ENCODE measurements at regions not wholly inside any gene's neighbourhood (a gene's known extent, or its start where the extent isn't known, plus 50 kb on each side); places are given as distances from the start of the nearest gene placed in this dataset.

GRCh38 chr5:88951457-88951856, 68.5 kb upstream of the MEF2C start:
- Histone ChIP-seq H3K27ac (ENCODE audit: low read depth, low read length) (no peak overlapping the region), H3K27me3 (ENCODE audit: control insufficient read depth in 1 of 2, insufficient read depth in 2 of 2, low read length in 2 of 2) (no peaks in the 10 kb centered on the region), H3K9ac (ENCODE audit: low read depth in 1 of 2, low read length in 2 of 2) (no peak overlapping the region), H3K36me3 (ENCODE audit: control insufficient read depth in 1 of 2, insufficient read depth in 2 of 2, low read length in 2 of 2) (no peaks in the 10 kb centered on the region), H3K9me3 (ENCODE audit: control insufficient read depth in 1 of 2, low read length in 2 of 2) (no peaks in the 10 kb centered on the region), H3K4me3 (ENCODE audit: low read depth in 1 of 2, low read length in 2 of 2) (no peak overlapping the region), H3K4me1 (ENCODE audit: control insufficient read depth in 1 of 2, insufficient read depth in 2 of 2, low read length in 2 of 2) (no peaks in the 10 kb centered on the region)

DNA sequence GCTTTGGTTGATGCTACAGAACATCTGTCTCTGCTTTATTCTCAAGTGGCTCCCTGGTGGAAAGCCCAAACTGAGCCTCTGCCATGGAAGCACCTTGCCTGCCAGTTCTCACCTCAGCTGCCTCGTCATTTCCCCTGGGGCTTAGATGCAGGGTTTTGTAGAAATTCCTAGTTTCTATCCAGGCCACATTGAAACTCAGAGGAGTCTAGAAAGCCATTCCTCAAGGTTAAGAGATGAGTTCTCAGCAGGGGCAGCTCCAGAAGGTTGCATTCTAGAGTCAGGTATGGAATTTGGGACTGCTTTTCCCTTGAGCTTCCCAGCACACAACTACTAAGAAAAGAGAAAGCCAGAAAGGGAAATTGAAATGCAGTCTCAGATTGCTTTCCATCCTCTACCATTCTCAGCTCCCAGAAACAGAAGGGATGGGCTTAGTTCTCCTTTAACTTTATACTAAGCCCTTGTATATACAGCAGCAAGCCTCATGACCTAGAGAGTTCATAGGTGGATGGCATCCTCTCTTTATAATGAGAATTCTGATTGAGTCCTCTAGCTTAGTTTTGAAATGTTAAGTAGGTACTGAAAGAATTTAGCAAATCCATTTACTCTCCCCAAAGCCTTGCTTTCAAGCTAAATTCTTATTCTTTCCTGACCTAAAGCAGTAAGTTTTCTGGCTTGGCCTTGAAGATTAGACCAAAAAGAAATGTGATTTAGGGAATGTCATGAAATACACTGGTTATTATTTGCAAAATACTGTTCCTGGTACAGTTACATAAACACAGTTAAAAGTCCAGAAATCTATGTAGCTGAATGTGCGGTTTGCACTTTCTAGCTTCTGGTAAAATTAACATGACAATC, 66.0 kb upstream of the MEF2C start:
- H3K9me3 ChIP-seq (ENCODE audit: control insufficient read depth in 1 of 2, low read length in 2 of 2), result no peaks in the 10 kb centered on the region
- H3K27me3 ChIP-seq (ENCODE audit: control insufficient read depth in 1 of 2, insufficient read depth in 2 of 2, low read length in 2 of 2), result no peaks in the 10 kb centered on the region
- H3K4me3 ChIP-seq (ENCODE audit: low read depth in 1 of 2, low read length in 2 of 2), result no peak overlapping the region
- H3K9ac ChIP-seq (ENCODE audit: low read depth in 1 of 2, low read length in 2 of 2), result no peak overlapping the region
- no peaks in the 10 kb centered on the region for H3K4me1 ChIP-seq (ENCODE audit: control insufficient read depth in 1 of 2, insufficient read depth in 2 of 2, low read length in 2 of 2)
- no peak overlapping the region for H3K27ac ChIP-seq (ENCODE audit: low read depth, low read length)
- no peaks in the 10 kb centered on the region for H3K36me3 ChIP-seq (ENCODE audit: control insufficient read depth in 1 of 2, insufficient read depth in 2 of 2, low read length in 2 of 2)

DNA sequence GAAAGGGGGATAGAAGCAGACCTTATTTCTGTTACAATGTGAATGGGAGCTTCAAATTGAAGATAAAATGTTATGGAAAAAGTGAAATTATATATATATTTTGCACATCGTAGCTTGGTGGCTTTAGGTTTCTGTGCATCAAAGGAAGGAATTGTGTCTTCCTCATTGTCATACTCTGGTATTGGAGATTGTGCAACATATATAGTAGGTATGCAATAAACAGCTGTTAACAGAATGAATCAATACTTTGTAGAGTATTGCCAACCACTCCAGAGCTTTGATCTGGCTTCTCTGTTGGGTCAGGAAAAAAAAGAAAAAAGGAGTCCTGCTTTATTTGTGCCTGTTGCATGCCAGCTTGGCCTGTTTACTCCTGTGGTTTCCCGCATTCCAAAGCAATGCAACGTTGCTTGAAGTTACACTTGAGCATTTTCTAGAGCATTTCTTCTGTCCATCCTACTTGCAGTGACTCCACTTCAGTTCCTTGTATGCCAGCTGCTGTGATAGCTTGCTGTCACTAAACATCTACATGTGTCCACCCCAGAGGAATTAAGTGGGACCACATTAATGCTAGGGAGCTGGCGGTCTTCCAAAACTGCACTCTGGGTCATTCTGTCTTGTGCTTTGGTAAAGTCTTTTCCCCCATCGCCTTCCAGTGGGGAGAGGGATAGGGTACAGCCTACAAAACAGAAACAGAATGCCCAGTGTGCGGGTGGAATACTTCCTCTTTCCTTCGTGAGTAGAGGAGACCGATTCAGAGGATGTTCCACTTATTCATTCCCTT, 62.0 kb upstream of the MEF2C start:
- H3K9ac ChIP-seq (ENCODE audit: low read depth in 1 of 2, low read length in 2 of 2), result no peak overlapping the region
- no peaks in the 10 kb centered on the region for H3K4me1 ChIP-seq (ENCODE audit: control insufficient read depth in 1 of 2, insufficient read depth in 2 of 2, low read length in 2 of 2)
- H3K36me3 ChIP-seq (ENCODE audit: control insufficient read depth in 1 of 2, insufficient read depth in 2 of 2, low read length in 2 of 2), result no peaks in the 10 kb centered on the region
- no peak overlapping the region for H3K4me3 ChIP-seq (ENCODE audit: low read depth in 1 of 2, low read length in 2 of 2)
- H3K27ac ChIP-seq (ENCODE audit: low read depth, low read length), result no peak overlapping the region
- no peaks in the 10 kb centered on the region for H3K9me3 ChIP-seq (ENCODE audit: control insufficient read depth in 1 of 2, low read length in 2 of 2)
- H3K27me3 ChIP-seq (ENCODE audit: control insufficient read depth in 1 of 2, insufficient read depth in 2 of 2, low read length in 2 of 2), result no peaks in the 10 kb centered on the region

- Histone ChIP-seq H3K9me3 (ENCODE audit: control insufficient read depth in 1 of 2, low read length in 2 of 2) (no peaks in the 10 kb centered on the region), H3K27ac (ENCODE audit: low read depth, low read length) (no peak overlapping the region), H3K36me3 (ENCODE audit: control insufficient read depth in 1 of 2, insufficient read depth in 2 of 2, low read length in 2 of 2) (no peaks in the 10 kb centered on the region), H3K9ac (ENCODE audit: low read depth in 1 of 2, low read length in 2 of 2) (no peak overlapping the region), H3K4me1 (ENCODE audit: control insufficient read depth in 1 of 2, insufficient read depth in 2 of 2, low read length in 2 of 2) (no peaks in the 10 kb centered on the region), H3K4me3 (ENCODE audit: low read depth in 1 of 2, low read length in 2 of 2) (no peak overlapping the region), H3K27me3 (ENCODE audit: control insufficient read depth in 1 of 2, insufficient read depth in 2 of 2, low read length in 2 of 2) (no peaks in the 10 kb centered on the region)
Measured at GRCh38 chr5:88941581-88941980, 58.6 kb upstream of the MEF2C start.

- Histone ChIP-seq H3K4me1 (ENCODE audit: control insufficient read depth in 1 of 2, insufficient read depth in 2 of 2, low read length in 2 of 2) (no peaks in the 10 kb centered on the region), H3K27me3 (ENCODE audit: control insufficient read depth in 1 of 2, insufficient read depth in 2 of 2, low read length in 2 of 2) (no peaks in the 10 kb centered on the region), H3K9me3 (ENCODE audit: control insufficient read depth in 1 of 2, low read length in 2 of 2) (no peaks in the 10 kb centered on the region), H3K4me3 (ENCODE audit: low read depth in 1 of 2, low read length in 2 of 2) (no peak overlapping the region), H3K36me3 (ENCODE audit: control insufficient read depth in 1 of 2, insufficient read depth in 2 of 2, low read length in 2 of 2) (no peaks in the 10 kb centered on the region), H3K27ac (ENCODE audit: low read depth, low read length) (no peak overlapping the region), H3K9ac (ENCODE audit: low read depth in 1 of 2, low read length in 2 of 2) (no peak overlapping the region)
Measured at GRCh38 chr5:88940713-88941112, 57.7 kb upstream of the MEF2C start.

DNA sequence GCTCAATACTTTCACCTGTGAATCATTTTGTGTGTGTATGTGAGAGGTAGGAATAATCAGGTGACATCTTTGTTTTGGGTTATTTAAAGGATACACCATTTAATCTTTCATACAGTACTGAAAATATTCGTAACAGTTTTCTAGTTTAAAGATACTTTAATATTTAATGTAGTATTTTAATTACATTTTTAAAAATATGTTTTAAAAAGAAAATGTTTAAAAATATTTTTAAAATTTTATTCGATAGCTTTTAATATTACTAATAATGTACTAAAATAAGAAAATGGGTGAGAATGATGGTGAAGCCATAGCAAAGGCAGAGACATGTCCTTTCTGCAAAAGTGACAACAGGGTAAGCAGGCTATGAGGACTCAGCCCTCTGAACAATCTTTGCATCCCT, 56.3 kb upstream of the MEF2C start:
- no peak overlapping the region for H3K9ac ChIP-seq (ENCODE audit: low read depth in 1 of 2, low read length in 2 of 2)
- H3K4me3 ChIP-seq (ENCODE audit: low read depth in 1 of 2, low read length in 2 of 2), result no peak overlapping the region
- no peak overlapping the region for H3K27ac ChIP-seq (ENCODE audit: low read depth, low read length)
- no peaks in the 10 kb centered on the region for H3K27me3 ChIP-seq (ENCODE audit: control insufficient read depth in 1 of 2, insufficient read depth in 2 of 2, low read length in 2 of 2)
- no peaks in the 10 kb centered on the region for H3K9me3 ChIP-seq (ENCODE audit: control insufficient read depth in 1 of 2, low read length in 2 of 2)
- no peaks in the 10 kb centered on the region for H3K36me3 ChIP-seq (ENCODE audit: control insufficient read depth in 1 of 2, insufficient read depth in 2 of 2, low read length in 2 of 2)
- H3K4me1 ChIP-seq (ENCODE audit: control insufficient read depth in 1 of 2, insufficient read depth in 2 of 2, low read length in 2 of 2), result no peaks in the 10 kb centered on the region

DNA sequence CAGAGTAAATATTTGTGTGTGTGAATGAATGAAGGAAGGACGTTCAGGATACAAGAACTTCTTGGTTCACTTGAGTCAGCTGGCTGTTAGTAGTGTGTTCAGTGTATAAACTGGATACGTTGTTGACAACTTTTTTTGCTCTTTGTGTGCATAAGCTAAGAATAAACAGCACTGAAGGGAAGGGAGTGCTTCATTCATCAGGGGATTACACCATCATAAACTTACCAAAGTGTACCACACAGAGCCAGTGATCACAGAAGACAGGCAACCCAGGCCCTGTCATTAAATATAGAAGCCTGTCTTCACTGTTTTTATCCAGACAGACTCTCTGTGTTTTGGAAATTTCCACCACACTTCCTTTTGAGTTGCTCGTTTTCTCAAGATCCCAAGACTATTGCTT, 55.5 kb upstream of the MEF2C start:
- Histone ChIP-seq H3K4me3 (ENCODE audit: low read depth in 1 of 2, low read length in 2 of 2) (no peak overlapping the region), H3K9ac (ENCODE audit: low read depth in 1 of 2, low read length in 2 of 2) (no peak overlapping the region), H3K4me1 (ENCODE audit: control insufficient read depth in 1 of 2, insufficient read depth in 2 of 2, low read length in 2 of 2) (no peaks in the 10 kb centered on the region), H3K27ac (ENCODE audit: low read depth, low read length) (no peak overlapping the region), H3K9me3 (ENCODE audit: control insufficient read depth in 1 of 2, low read length in 2 of 2) (no peaks in the 10 kb centered on the region), H3K27me3 (ENCODE audit: control insufficient read depth in 1 of 2, insufficient read depth in 2 of 2, low read length in 2 of 2) (no peaks in the 10 kb centered on the region), H3K36me3 (ENCODE audit: control insufficient read depth in 1 of 2, insufficient read depth in 2 of 2, low read length in 2 of 2) (no peaks in the 10 kb centered on the region)

GRCh38 chr5:88937406-88937805, 54.4 kb upstream of the MEF2C start:
- H3K9me3 ChIP-seq (ENCODE audit: control insufficient read depth in 1 of 2, low read length in 2 of 2), result no peaks in the 10 kb centered on the region
- no peak overlapping the region for H3K4me3 ChIP-seq (ENCODE audit: low read depth in 1 of 2, low read length in 2 of 2)
- no peaks in the 10 kb centered on the region for H3K36me3 ChIP-seq (ENCODE audit: control insufficient read depth in 1 of 2, insufficient read depth in 2 of 2, low read length in 2 of 2)
- no peak overlapping the region for H3K9ac ChIP-seq (ENCODE audit: low read depth in 1 of 2, low read length in 2 of 2)
- no peaks in the 10 kb centered on the region for H3K27me3 ChIP-seq (ENCODE audit: control insufficient read depth in 1 of 2, insufficient read depth in 2 of 2, low read length in 2 of 2)
- H3K4me1 ChIP-seq (ENCODE audit: control insufficient read depth in 1 of 2, insufficient read depth in 2 of 2, low read length in 2 of 2), result no peaks in the 10 kb centered on the region
- H3K27ac ChIP-seq (ENCODE audit: low read depth, low read length), result no peak overlapping the region

DNA sequence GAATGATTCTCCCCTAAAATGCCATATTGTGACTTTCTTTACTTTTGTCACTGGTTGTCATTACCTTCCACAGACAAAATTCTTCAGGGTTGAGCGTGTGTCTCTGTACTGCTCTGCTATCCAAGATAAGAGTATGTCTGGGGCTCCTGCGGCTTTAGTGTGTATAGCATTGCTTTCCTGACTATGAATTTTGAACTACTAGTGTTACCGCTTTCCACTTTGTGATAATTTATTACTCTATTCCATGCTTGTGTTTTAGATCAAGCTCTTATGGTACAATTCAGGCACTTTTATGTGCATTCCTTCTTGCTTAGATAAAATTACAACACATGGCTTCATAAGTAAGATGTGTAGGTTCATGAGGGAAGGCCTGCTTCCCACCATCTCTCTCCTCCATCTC, 51.5 kb upstream of the MEF2C start:
- Histone ChIP-seq H3K9ac (ENCODE audit: low read depth in 1 of 2, low read length in 2 of 2) (no peak overlapping the region), H3K27me3 (ENCODE audit: control insufficient read depth in 1 of 2, insufficient read depth in 2 of 2, low read length in 2 of 2) (no peaks in the 10 kb centered on the region), H3K9me3 (ENCODE audit: control insufficient read depth in 1 of 2, low read length in 2 of 2) (no peaks in the 10 kb centered on the region), H3K4me3 (ENCODE audit: low read depth in 1 of 2, low read length in 2 of 2) (no peak overlapping the region), H3K27ac (ENCODE audit: low read depth, low read length) (no peak overlapping the region), H3K4me1 (ENCODE audit: control insufficient read depth in 1 of 2, insufficient read depth in 2 of 2, low read length in 2 of 2) (no peaks in the 10 kb centered on the region), H3K36me3 (ENCODE audit: control insufficient read depth in 1 of 2, insufficient read depth in 2 of 2, low read length in 2 of 2) (no peaks in the 10 kb centered on the region)
